ENCODE measurements at regions not wholly inside any gene's neighbourhood (a gene's known extent, or its start where the extent isn't known, plus 50 kb on each side); places are given as distances from the start of the nearest gene placed in this dataset.

DNA sequence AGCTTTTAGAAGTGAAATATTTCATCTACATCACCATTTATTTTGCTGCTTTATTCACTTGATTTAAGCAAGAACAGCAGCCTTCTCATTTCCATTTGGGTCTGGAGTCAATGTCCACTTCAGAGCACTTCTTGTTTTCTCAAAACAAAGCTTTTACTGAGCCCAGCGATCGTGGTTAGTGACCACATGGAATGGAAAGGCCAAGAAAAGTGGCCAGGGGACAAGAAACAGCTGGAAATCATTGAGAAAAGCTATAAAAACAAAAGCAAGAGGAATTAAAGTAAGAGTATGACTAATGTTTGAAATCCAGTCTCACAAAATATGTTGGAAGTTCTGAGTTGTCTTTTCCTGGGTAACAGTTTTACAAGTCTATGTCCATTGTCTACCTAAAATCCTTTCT, 328.4 kb upstream of the INTU start:
- TF ChIP-seq CREB1 (IDR thresholded peaks at IDR 0.05; ENCODE audit: low read depth) (no peak), SIN3A (IDR thresholded peaks at IDR 0.05; ENCODE audit: low read depth, low read length) (no peak)
- TF ChIP-seq, protein P1, sequence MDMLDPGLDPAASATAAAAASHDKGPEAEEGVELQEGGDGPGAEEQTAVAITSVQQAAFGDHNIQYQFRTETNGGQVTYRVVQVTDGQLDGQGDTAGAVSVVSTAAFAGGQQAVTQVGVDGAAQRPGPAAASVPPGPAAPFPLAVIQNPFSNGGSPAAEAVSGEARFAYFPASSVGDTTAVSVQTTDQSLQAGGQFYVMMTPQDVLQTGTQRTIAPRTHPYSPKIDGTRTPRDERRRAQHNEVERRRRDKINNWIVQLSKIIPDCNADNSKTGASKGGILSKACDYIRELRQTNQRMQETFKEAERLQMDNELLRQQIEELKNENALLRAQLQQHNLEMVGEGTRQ (IDR thresholded peaks at IDR 0.05; ENCODE audit: borderline replicate concordance, low read depth, low read length): no peak
